Common myeloid progenitor, CD34-positive (primary cell): ENCODE measurements at regions not wholly inside any gene's neighbourhood (a gene's known extent, or its start where the extent isn't known, plus 50 kb on each side); places are given as distances from the start of the nearest gene placed in this dataset.

Source experiments
- CTCF ChIA-PET: fragments of 350-600 bp; sonication (Branson Sonifier 250); formaldehyde crosslinking; loops from one replicate; lab custom pipeline; 2021; ENCODE audit warnings: antibody characterized with exemption; lab: Charles Lee
- POLR2A ChIA-PET: fragments of 350-600 bp; sonication (Branson Sonifier 250); formaldehyde crosslinking; loops from one replicate; lab custom pipeline; 2021; ENCODE audit warnings: antibody characterized with exemption; lab: Charles Lee
- DNase-seq, 3 donors: peaks; one replicate each; pipeline versions ENCODE4 v3.0.0 to v3.0.0-alpha.2; 2013
- H3K27ac ChIP-seq, 2 experiments: 1 replicate in 1 of 2; 2 replicates in 1 of 2; pipeline ENCODE4 v1.7.0; 2013; ENCODE audit warnings: inconsistent platforms in 2 of 2, low read length in 2 of 2, mild to moderate bottlenecking in 2 of 2, low read depth in 1 of 2, moderate library complexity in 1 of 2; ENCODE audit not compliant: severe bottlenecking in 2 of 2, insufficient read depth in 1 of 2, poor library complexity in 1 of 2
- H3K27me3 ChIP-seq, 5 experiments: replicated peaks in 2 of 5; 1 replicate in 3 of 5; 2 replicates in 2 of 5; pipeline versions ENCODE4 v1.6.1 to v1.7.0; 2013; ENCODE audit warnings: low read length in 4 of 5, mild to moderate bottlenecking in 2 of 5, moderate library complexity in 2 of 5, inconsistent platforms in 1 of 5; ENCODE audit not compliant: insufficient read depth in 5 of 5, control insufficient read depth in 4 of 5
- H3K36me3 ChIP-seq, 4 experiments: 1 replicate in 2 of 4; 2 replicates in 2 of 4; pipeline versions ENCODE4 v1.6.1 to v1.7.0; 2013; ENCODE audit warnings: low read length in 3 of 4, control low read depth in 1 of 4, mild to moderate bottlenecking in 1 of 4; ENCODE audit not compliant: control insufficient read depth in 4 of 4, insufficient read depth in 4 of 4
- H3K4me1 ChIP-seq, 4 experiments: 1 replicate in 3 of 4; 2 replicates in 1 of 4; pipeline versions ENCODE4 v1.6.1 to v1.7.1; 2013; ENCODE audit warnings: low read length in 3 of 4, mild to moderate bottlenecking in 3 of 4, control low read depth in 1 of 4, inconsistent platforms in 1 of 4, moderate library complexity in 1 of 4; ENCODE audit not compliant: control insufficient read depth in 4 of 4, insufficient read depth in 4 of 4; ENCODE audit errors: control extremely low read depth in 1 of 4
- H3K4me3 ChIP-seq, 7 experiments: 1 replicate in 4 of 7; 2 replicates in 3 of 7; pipeline versions ENCODE4 v1.5.1 to v1.7.0; 2013; ENCODE audit warnings: mild to moderate bottlenecking in 7 of 7, low read length in 6 of 7, moderate library complexity in 6 of 7, inconsistent platforms in 2 of 7, low read depth in 2 of 7, control low read depth in 1 of 7; ENCODE audit not compliant: insufficient read depth in 4 of 7, control insufficient read depth in 1 of 7; ENCODE audit errors: extremely low read depth in 1 of 7
- H3K9me3 ChIP-seq, 5 experiments: 1 replicate in 4 of 5; 2 replicates in 1 of 5; pipeline versions ENCODE4 v1.6.1 to v1.7.1; 2013; ENCODE audit warnings: low read length in 4 of 5, mild to moderate bottlenecking in 2 of 5, inconsistent platforms in 1 of 5, low read depth in 1 of 5, moderate library complexity in 1 of 5; ENCODE audit not compliant: control insufficient read depth in 4 of 5, insufficient read depth in 2 of 5; ENCODE audit errors: control extremely low read depth in 1 of 5
- WGBS: methylation state at CpG from one replicate; pipeline ENCODE4 v1.1.5; 2013; ENCODE audit not compliant: insufficient coverage; 5-methylcytosine and 5-hydroxymethylcytosine counted together

GRCh38 chr13:48158290-48158689 lies 63.4 kb upstream of the MED4 start:
- no CpG with 5 or more reads among the region's 1 CpG for WGBS
- Histone ChIP-seq H3K4me1 (peaks cover 27 to 75% (median 40%) of the 10 kb centered on the region in 4 experiments), H3K27ac (peak overlapping the region in 1 of 2 experiments; percentile 25), H3K36me3 (no peaks in the 10 kb centered on the region), H3K27me3 (no peaks in the 10 kb centered on the region), H3K9me3 (no peaks in the 10 kb centered on the region), H3K4me3 (no peak overlapping the region)
- ChIA-PET POLR2A (interaction anchor here (0.6 kb wide), 1 partner anchor 143 kb away, joined by 3 read pairs; no protein-coding TSS in a partner anchor), CTCF (no interaction called here)
- DNase-seq, result peak in 2 of 3 donors; percentile 51 to 53

GRCh38 chr13:48156466-48156865 lies 61.6 kb upstream of the MED4 start:
- Histone ChIP-seq H3K36me3 (no peaks in the 10 kb centered on the region), H3K27me3 (no peaks in the 10 kb centered on the region), H3K27ac (peak overlapping the region; percentile 6 to 21), H3K9me3 (no peaks in the 10 kb centered on the region), H3K4me3 (no peak overlapping the region), H3K4me1 (peaks cover 25 to 77% (median 41%) of the 10 kb centered on the region in 4 experiments)
- CTCF ChIA-PET, result interaction anchor here (0.9 to 1.2 kb wide), 2 partner anchors 30 to 225 kb away, joined by 3 read pairs; no protein-coding TSS in a partner anchor
- 89% methylated on average over 3 of the region's 6 CpGs for WGBS
- POLR2A ChIA-PET, result no interaction called here
- no peak for DNase-seq

GRCh38 chr13:48155848-48156247 lies 60.9 kb upstream of the MED4 start:
- no CpG with 5 or more reads among the region's 2 CpGs for WGBS
- Histone ChIP-seq H3K27me3 (no peaks in the 10 kb centered on the region), H3K27ac (peak overlapping the region; percentile 6 to 21), H3K4me3 (no peak overlapping the region), H3K36me3 (no peaks in the 10 kb centered on the region), H3K9me3 (no peaks in the 10 kb centered on the region), H3K4me1 (peaks cover 26 to 76% (median 39%) of the 10 kb centered on the region in 4 experiments)
- POLR2A ChIA-PET, result interaction anchor here (0.7 kb wide), 1 partner anchor 77 kb away, joined by 6 read pairs; the partner anchor contains the start of gene ITM2B
- CTCF ChIA-PET, result interaction anchor here (1.3 to 1.6 kb wide), 2 partner anchors 23 to 43 kb away, joined by 3 to 4 read pairs; no protein-coding TSS in a partner anchor
- peak; percentile 81 to 96 (median 93) for DNase-seq

GRCh38 chr13:48154671-48155070 lies 59.8 kb upstream of the MED4 start:
- Histone ChIP-seq H3K4me1 (peaks cover 21 to 73% (median 41%) of the 10 kb centered on the region in 4 experiments), H3K4me3 (no peak overlapping the region), H3K9me3 (no peaks in the 10 kb centered on the region), H3K36me3 (no peaks in the 10 kb centered on the region), H3K27me3 (no peaks in the 10 kb centered on the region), H3K27ac (no peak overlapping the region)
- CTCF ChIA-PET, result interaction anchor here (1.6 kb wide), 1 partner anchor 44 kb away, joined by 3 read pairs; no protein-coding TSS in a partner anchor
- no peak for DNase-seq
- 98% methylated on average over 3 of the region's 6 CpGs for WGBS
- POLR2A ChIA-PET, result no interaction called here

GRCh38 chr13:48153186-48153585 lies 58.3 kb upstream of the MED4 start:
- H3K27me3 ChIP-seq, result no peaks in the 10 kb centered on the region
- ChIA-PET POLR2A (no interaction called here), CTCF (interaction anchor here (0.6 kb wide), 1 partner anchor 84 kb away, joined by 3 read pairs; no protein-coding TSS in a partner anchor)
- H3K9me3 ChIP-seq, result no peaks in the 10 kb centered on the region
- H3K36me3 ChIP-seq, result no peaks in the 10 kb centered on the region
- DNase-seq, result no peak
- H3K4me3 ChIP-seq, result no peak overlapping the region
- H3K4me1 ChIP-seq, result peaks cover 17 to 67% (median 46%) of the 10 kb centered on the region in 4 experiments
- 100% methylated on average over 1 of the region's 3 CpGs for WGBS
- H3K27ac ChIP-seq, result no peak overlapping the region

GRCh38 chr13:48151363-48152161 lies 56.7 kb upstream of the MED4 start:
- H3K27me3 ChIP-seq, result no peaks in the 10 kb centered on the region
- no peaks in the 10 kb centered on the region for H3K36me3 ChIP-seq
- ChIA-PET POLR2A (no interaction called here), CTCF (interaction anchor here (0.6 to 1.2 kb wide), 2 partner anchors 77 to 84 kb away, joined by 3 read pairs; no protein-coding TSS in a partner anchor)
- H3K4me1 ChIP-seq, result peaks cover 17 to 67% (median 48%) of the 10 kb centered on the region in 4 experiments
- WGBS, result 36% methylated on average over 2 of the region's 5 CpGs
- peak overlapping the region in 1 of 2 experiments; percentile 52 for H3K27ac ChIP-seq
- H3K4me3 ChIP-seq, result peak overlapping the region in 2 of 7 experiments; percentile 30 to 36
- no peaks in the 10 kb centered on the region for H3K9me3 ChIP-seq
- DNase-seq, result peak; percentile 63 to 95 (median 88)
